CD4-positive, alpha-beta T cell treated with Interleukin-15 for 4 hours (primary cell): ENCODE measurements at regions not wholly inside any gene's neighbourhood (a gene's known extent, or its start where the extent isn't known, plus 50 kb on each side); places are given as distances from the start of the nearest gene placed in this dataset.

Experiments
- DNase-seq: peaks from one replicate; pipeline ENCODE4 v3.0.0-alpha.2; 2020; ENCODE audit warnings: low spot score

- no peak for DNase-seq
These were observed 388.7 kb upstream of the MGMT start for GRCh38 chr10:129078346-129078745.

GRCh38 chr10:129078746-129079145 lies 388.3 kb upstream of the MGMT start:
- no peak for DNase-seq

GRCh38 chr10:129079705-129080104 lies 387.3 kb upstream of the MGMT start:
- DNase-seq: no peak

- DNase-seq: no peak
These were observed 381.2 kb upstream of the MGMT start for GRCh38 chr10:129085811-129086210.

DNA sequence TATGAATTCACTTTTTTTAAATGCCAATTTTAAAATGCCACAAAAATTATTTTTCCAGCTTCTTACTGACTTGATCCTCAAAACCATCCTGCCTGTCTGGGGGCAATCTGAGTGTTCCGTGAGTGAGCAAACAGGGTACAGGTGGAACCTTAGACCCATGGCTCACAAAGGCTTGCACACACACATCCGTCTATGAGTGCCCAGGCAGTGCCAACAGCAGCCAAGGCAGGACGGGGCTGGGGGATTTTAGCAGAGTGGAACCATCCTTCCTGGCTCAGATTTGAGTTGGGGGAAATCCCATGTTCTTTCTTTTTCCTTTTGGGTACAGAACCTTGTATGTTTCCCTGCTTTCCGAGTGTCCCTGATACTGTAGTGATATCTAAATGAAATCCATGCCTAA lies 377.7 kb upstream of the MGMT start:
- no peak for DNase-seq

GRCh38 chr10:129090165-129090564 lies 376.9 kb upstream of the MGMT start:
- DNase-seq: no peak

DNA sequence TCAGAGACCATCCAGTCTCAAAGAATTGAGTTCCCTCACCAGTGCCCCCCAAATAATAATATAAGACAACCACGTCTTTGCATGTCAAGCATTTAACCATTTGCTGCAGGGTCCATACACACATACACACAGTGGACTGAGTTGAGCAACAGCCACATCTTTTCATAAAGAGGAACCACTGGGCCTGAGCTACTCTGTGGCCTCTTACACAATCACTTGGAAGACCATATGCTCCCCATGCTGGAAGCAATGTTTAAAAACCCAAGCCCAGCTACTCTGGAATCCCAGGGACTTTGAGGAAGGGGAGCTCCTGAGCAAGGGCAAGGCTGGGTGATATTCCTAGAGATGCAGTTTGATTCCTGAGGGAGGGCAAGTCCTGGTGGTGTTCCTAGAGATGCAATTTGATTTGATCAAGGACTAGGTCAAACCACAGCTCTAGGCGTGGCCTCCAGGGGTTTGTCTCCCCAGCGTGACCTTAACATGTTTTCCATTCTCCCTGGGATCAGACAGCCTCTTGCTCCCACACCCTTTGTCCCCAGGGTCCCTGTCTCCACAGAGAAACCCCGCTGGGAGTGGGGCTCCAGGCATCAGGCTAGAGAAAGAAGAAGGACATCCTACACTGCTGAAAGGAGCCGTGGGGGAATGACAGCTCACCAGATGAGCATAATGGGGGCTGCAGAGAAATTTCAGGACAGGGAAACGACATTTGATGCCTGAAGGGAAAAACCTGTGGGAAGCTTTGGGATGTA lies 376.2 kb upstream of the MGMT start:
- no peak for DNase-seq

DNA sequence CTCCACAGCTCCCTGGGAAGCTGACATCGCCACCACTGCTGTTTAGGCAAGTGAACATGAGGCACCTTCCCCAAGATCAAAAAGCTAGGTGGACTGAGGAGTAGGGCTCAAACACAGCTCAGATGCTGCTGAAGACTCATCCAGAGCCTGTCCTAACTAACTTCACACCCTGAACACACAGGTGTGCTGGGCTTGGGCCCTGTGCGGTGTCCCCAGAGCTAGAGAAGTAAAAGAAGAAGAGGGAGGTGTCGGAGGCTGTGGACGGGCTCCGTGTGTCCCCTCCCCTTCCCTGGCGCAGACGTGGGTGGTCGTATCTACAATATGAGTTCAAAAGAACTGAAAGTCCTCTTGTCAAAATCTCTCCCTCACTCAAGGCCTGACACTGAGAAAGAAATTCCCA lies 373.4 kb upstream of the MGMT start:
- no peak for DNase-seq

DNA sequence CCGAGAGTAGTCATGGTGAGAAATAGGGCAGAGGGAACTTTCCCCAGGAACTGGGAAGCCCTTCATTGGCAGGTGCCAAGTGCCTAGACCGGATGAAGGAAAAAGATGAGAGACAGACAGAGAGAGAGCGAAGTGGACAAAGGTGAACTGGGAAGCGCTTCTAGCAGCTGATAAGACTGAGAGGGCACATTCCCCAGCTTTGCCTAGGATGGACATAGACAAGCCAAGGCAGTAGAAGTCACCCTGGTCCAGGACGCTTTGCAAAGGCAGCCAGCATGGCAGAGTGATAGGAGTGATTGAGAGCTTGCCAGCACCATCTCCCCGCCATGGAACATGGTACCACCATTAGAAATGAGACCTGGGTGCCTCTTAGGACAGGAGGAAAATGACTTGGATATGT lies 372.8 kb upstream of the MGMT start:
- no peak for DNase-seq

GRCh38 chr10:129094861-129095260 lies 372.2 kb upstream of the MGMT start:
- DNase-seq: no peak

DNA sequence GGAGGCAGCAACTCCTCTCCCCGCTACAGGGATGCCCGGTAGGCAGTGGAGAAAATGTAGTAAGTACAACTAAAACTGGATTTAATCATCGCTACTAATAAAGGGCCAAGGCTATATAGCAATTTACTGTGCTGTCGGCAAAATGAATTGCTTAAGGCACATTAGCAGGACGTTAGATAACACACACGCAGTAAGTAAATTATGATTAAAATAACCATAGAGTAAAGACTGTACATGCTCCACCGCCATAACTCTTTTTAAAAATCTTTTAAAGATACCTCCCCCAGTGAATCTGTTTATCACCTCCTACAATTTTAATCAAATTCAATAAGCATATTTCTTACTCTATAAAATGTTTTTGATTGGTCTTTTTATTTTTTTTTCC lies 371.4 kb upstream of the MGMT start:
- DNase-seq: no peak

GRCh38 chr10:129096065-129096984 lies 370.7 kb upstream of the MGMT start:
- no peak for DNase-seq

DNA sequence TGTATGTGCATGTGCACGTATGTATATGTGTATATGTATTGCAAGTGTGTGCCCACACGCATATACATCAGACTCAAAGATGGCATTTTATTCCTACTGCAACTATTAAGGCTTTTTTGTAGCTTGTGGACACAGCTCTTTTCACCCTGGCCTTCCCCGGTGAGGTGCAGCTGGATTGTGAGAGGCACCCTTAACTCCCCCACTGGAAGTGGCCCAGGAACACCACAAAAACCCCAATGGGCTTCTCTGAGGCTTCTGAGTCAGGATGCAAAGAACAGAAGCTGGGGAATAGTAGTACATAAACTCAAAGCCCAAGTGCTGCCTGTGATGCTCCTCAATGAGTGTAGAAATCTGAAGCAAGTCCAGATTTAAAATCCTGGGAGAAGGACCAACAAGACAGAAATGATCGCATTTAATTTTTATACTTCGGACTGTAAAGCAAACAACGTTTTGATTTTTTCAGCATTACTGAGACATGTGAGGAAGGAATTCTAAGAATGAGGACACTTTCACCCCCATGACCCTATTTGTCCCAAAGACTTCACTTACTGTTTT lies 369.2 kb upstream of the MGMT start:
- no peak for DNase-seq

DNA sequence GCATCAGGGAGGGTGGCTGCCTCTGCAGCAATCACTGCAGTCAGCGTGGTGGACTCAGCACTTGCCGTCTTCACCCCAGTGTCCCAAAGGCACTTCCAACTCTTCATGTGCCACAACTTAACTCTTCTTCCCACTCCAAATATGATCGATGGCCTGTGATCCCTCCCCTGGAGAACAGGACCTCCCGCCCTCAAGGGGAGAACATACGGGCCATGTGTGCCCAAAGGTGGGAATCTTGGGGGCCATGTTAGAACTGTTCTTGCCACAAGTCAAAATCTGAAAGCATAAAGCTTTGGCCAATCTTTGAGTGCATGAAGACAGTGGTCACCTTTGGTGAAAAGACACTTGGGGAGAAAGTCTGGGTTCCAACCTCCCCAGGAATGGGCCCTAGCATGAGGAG lies 368.5 kb upstream of the MGMT start:
- DNase-seq: no peak

DNA sequence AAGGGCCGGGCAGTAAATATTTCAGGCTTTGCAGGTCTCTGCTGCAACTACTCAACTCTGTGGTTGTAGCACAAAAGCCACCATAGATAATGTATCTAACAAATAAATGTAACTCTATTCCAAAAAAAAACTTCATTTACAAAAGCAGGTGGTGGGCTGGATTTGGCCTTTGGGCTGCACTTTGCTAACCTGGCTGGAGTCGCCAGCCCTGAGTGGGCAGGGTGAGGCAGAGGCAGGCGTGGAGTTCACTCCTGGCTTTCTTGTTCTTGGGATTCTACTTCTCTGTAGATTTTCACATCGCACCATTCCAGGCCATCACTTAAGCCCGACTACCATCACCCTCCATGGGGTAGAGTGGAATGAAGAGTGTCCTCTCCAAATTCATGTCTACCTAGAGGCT lies 367.6 kb upstream of the MGMT start:
- no peak for DNase-seq

GRCh38 chr10:129099992-129100391 lies 367.0 kb upstream of the MGMT start:
- no peak for DNase-seq

GRCh38 chr10:129101232-129101980 lies 365.6 kb upstream of the MGMT start:
- DNase-seq: no peak

DNA sequence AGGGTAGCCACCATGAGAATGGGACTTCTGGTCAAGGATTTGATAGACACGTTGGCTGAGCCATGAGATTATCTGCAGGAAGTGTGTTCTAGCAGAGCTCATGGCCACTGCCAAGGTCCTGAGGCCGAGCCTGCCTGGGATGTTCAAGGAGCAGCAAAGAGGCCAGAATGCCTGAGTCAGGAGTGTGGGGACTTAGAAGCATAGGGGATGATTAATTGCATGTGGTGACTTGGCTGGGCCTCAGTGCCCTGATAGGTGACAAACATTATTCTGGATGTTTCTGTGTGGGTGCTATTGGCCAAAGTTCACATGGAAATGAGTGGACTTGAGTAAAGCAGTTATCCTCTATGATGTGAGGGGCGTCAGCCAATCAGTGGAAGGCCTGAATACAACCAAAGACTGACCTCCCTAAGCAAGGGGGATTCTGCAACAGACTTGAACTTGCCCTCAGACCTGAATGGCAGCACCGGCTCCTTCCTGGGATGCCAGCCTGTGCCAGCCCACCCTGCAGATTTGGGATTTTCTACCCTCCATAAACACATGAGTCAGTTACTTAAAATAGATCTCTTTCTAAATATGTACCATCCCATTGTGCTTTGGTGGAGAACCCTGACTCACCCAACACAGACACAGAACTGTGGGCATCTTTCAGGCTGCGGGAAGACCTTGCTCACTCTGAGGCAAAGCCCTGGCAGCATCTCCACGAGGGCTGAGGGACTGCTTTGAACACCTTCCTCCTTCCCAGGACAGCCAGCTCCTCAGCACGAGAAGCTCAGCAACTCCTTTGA lies 363.9 kb upstream of the MGMT start:
- no peak for DNase-seq

- DNase-seq: no peak
These were observed 362.6 kb upstream of the MGMT start for GRCh38 chr10:129104266-129105045.

DNA sequence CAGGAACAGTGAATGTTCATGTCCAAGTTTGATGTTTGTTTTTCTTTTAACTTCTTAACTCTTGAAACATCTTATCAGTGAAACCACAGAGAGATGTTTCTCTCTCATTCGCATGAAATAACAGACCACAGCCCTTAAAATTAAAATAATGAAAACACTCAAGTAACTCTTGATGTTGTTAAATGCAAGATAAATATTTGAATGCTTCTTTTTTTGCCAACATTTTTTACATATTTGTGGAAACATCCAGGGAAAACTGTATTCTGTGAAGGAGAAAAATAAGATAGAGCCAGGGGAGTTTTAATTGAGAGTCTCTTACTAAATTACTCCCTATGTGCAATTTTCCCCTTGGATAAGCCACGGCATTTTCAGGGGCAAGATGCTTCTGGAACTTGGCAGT lies 361.8 kb upstream of the MGMT start:
- DNase-seq: no peak

- no peak for DNase-seq
These were observed 360.7 kb upstream of the MGMT start for GRCh38 chr10:129106314-129106713.
